ENCODE measurements at regions not wholly inside any gene's neighbourhood (a gene's known extent, or its start where the extent isn't known, plus 50 kb on each side); places are given as distances from the start of the nearest gene placed in this dataset.

- H3K9me3 Mint-ChIP-seq (ENCODE audit: low read depth, unreplicated experiment): no peaks in the 10 kb centered on the region
- H3K4me1 Mint-ChIP-seq (ENCODE audit: low read depth, unreplicated experiment): no peaks in the 10 kb centered on the region
- CTCF ChIA-PET: no interaction called here
- TF ChIP-seq CTCF (IDR thresholded peaks at IDR 0.05; ENCODE audit: unreplicated experiment): no peak
- H3K27ac Mint-ChIP-seq (ENCODE audit: unreplicated experiment): no peak overlapping the region
- intact Hi-C loops (cut with micrococcal nuclease; ENCODE audit: unreplicated experiment): no loop called here
- DNase-seq: no peak
- no peaks in the 10 kb centered on the region for H3K36me3 Mint-ChIP-seq (ENCODE audit: insufficient read depth, unreplicated experiment)
- H3K27me3 Mint-ChIP-seq (ENCODE audit: unreplicated experiment): peaks cover 74% of the 10 kb centered on the region
- no TSS peak for BruUV-seq (replicated peaks)
- H3K4me3 Mint-ChIP-seq (ENCODE audit: low read depth, unreplicated experiment): no peak overlapping the region
Observed at GRCh38 chr1:108047085-108047484, 82.1 kb upstream of the VAV3 start.

- DNase-seq: no peak
- no peaks in the 10 kb centered on the region for H3K4me1 Mint-ChIP-seq (ENCODE audit: low read depth, unreplicated experiment)
- no peak overlapping the region for H3K27ac Mint-ChIP-seq (ENCODE audit: unreplicated experiment)
- intact Hi-C loops (cut with micrococcal nuclease; ENCODE audit: unreplicated experiment): no loop called here
- TF ChIP-seq CTCF (IDR thresholded peaks at IDR 0.05; ENCODE audit: unreplicated experiment): no peak
- BruUV-seq (replicated peaks): no TSS peak
- H3K4me3 Mint-ChIP-seq (ENCODE audit: low read depth, unreplicated experiment): no peak overlapping the region
- H3K27me3 Mint-ChIP-seq (ENCODE audit: unreplicated experiment): peaks cover 84% of the 10 kb centered on the region
- CTCF ChIA-PET: no interaction called here
- H3K9me3 Mint-ChIP-seq (ENCODE audit: low read depth, unreplicated experiment): no peaks in the 10 kb centered on the region
- no peaks in the 10 kb centered on the region for H3K36me3 Mint-ChIP-seq (ENCODE audit: insufficient read depth, unreplicated experiment)
Observed at GRCh38 chr1:108046026-108046425, 81.0 kb upstream of the VAV3 start.

- Mint-ChIP-seq H3K4me1 (ENCODE audit: low read depth, unreplicated experiment) (no peaks in the 10 kb centered on the region), H3K27ac (ENCODE audit: unreplicated experiment) (no peak overlapping the region), H3K9me3 (ENCODE audit: low read depth, unreplicated experiment) (no peaks in the 10 kb centered on the region), H3K36me3 (ENCODE audit: insufficient read depth, unreplicated experiment) (no peaks in the 10 kb centered on the region), H3K4me3 (ENCODE audit: low read depth, unreplicated experiment) (no peak overlapping the region), H3K27me3 (ENCODE audit: unreplicated experiment) (peaks cover 85% of the 10 kb centered on the region)
- BruUV-seq (replicated peaks): no TSS peak
- intact Hi-C loops (cut with micrococcal nuclease; ENCODE audit: unreplicated experiment): no loop called here
- no peak for TF ChIP-seq CTCF (IDR thresholded peaks at IDR 0.05; ENCODE audit: unreplicated experiment)
- CTCF ChIA-PET: no interaction called here
- no peak for DNase-seq
Observed at GRCh38 chr1:108045460-108045859, 80.5 kb upstream of the VAV3 start.

- CTCF ChIA-PET: no interaction called here
- Mint-ChIP-seq H3K27me3 (ENCODE audit: unreplicated experiment) (peaks cover 85% of the 10 kb centered on the region), H3K27ac (ENCODE audit: unreplicated experiment) (no peak overlapping the region), H3K9me3 (ENCODE audit: low read depth, unreplicated experiment) (no peaks in the 10 kb centered on the region), H3K4me1 (ENCODE audit: low read depth, unreplicated experiment) (no peaks in the 10 kb centered on the region), H3K4me3 (ENCODE audit: low read depth, unreplicated experiment) (no peak overlapping the region), H3K36me3 (ENCODE audit: insufficient read depth, unreplicated experiment) (no peaks in the 10 kb centered on the region)
- no peak for DNase-seq
- intact Hi-C loops (cut with micrococcal nuclease; ENCODE audit: unreplicated experiment): no loop called here
- no peak for TF ChIP-seq CTCF (IDR thresholded peaks at IDR 0.05; ENCODE audit: unreplicated experiment)
- no TSS peak for BruUV-seq (replicated peaks)
Observed at GRCh38 chr1:108044318-108044717, 79.3 kb upstream of the VAV3 start.

- CTCF ChIA-PET: no interaction called here
- Mint-ChIP-seq H3K4me3 (ENCODE audit: low read depth, unreplicated experiment) (no peak overlapping the region), H3K9me3 (ENCODE audit: low read depth, unreplicated experiment) (no peaks in the 10 kb centered on the region), H3K36me3 (ENCODE audit: insufficient read depth, unreplicated experiment) (no peaks in the 10 kb centered on the region), H3K4me1 (ENCODE audit: low read depth, unreplicated experiment) (no peaks in the 10 kb centered on the region), H3K27ac (ENCODE audit: unreplicated experiment) (no peak overlapping the region), H3K27me3 (ENCODE audit: unreplicated experiment) (peaks cover 79% of the 10 kb centered on the region)
- intact Hi-C loops (cut with micrococcal nuclease; ENCODE audit: unreplicated experiment): no loop called here
- no peak for TF ChIP-seq CTCF (IDR thresholded peaks at IDR 0.05; ENCODE audit: unreplicated experiment)
- no peak for DNase-seq
- no TSS peak for BruUV-seq (replicated peaks)
Observed at GRCh38 chr1:108043707-108044106, 78.7 kb upstream of the VAV3 start.
